Keratinocyte (primary cell): ENCODE measurements at regions not wholly inside any gene's neighbourhood (a gene's known extent, or its start where the extent isn't known, plus 50 kb on each side); places are given as distances from the start of the nearest gene placed in this dataset.

Source experiments
- DNase-seq: peaks from one replicate; pipeline ENCODE4 v3.0.0-alpha.2; 2011; ENCODE audit warnings: low read depth, missing footprints, low spot score
- FAIRE-seq: peaks from 2 replicates; lab custom pipeline; 2011; peaks lifted over from hg19 to GRCh38; lab: Jason Lieb, UNC
- H2AFZ ChIP-seq: 2 replicates; pipeline ENCODE4 v1.6.0; 2012; ENCODE audit warnings: low read length, control low read depth, inconsistent platforms; ENCODE audit not compliant: control insufficient read depth
- H3K27ac ChIP-seq: 2 replicates; pipeline ENCODE4 v1.5.1; 2011; ENCODE audit warnings: low read length; ENCODE audit not compliant: control insufficient read depth, insufficient read depth
- H3K27me3 ChIP-seq: 3 replicates; pipeline ENCODE4 v1.6.0; 2011; ENCODE audit warnings: low read length; ENCODE audit not compliant: control insufficient read depth, insufficient read depth; ENCODE audit errors: extremely low read depth
- H3K36me3 ChIP-seq, 2 experiments: 2 replicates in 1 of 2; 3 replicates in 1 of 2; pipeline ENCODE4 v1.5.1; 2011; ENCODE audit warnings: low read length in 2 of 2, mild to moderate bottlenecking in 1 of 2; ENCODE audit not compliant: control insufficient read depth in 2 of 2, insufficient read depth in 2 of 2; ENCODE audit errors: extremely low read depth in 1 of 2
- H3K4me1 ChIP-seq: 3 replicates; pipeline ENCODE4 v1.5.1; 2011; ENCODE audit warnings: low read length; ENCODE audit not compliant: control insufficient read depth, insufficient read depth; ENCODE audit errors: extremely low read depth
- H3K4me2 ChIP-seq: 3 replicates; pipeline ENCODE4 v1.6.0; 2011; ENCODE audit warnings: low read depth, low read length; ENCODE audit not compliant: control insufficient read depth, insufficient read depth; ENCODE audit errors: extremely low read depth
- H3K4me3 ChIP-seq, 3 experiments: fragments of 200-600 bp in 1 of 3; sonication (generic) in 1 of 3; 2 replicates in 2 of 3; 3 replicates in 1 of 3; pipeline ENCODE4 v1.5.1; 2011 to 2016; ENCODE audit warnings: low read length in 3 of 3, mild to moderate bottlenecking in 3 of 3, control low read depth in 2 of 3, inconsistent platforms in 1 of 3, low read depth in 1 of 3, mixed read lengths in 1 of 3, mixed run types in 1 of 3, moderate library complexity in 1 of 3; ENCODE audit not compliant: control insufficient read depth in 2 of 3, insufficient read depth in 2 of 3; ENCODE audit errors: extremely low read depth in 1 of 3
- H3K79me2 ChIP-seq: 2 replicates; pipeline ENCODE4 v1.6.0; 2012; ENCODE audit warnings: low read length; ENCODE audit not compliant: control insufficient read depth, insufficient read depth
- H3K9ac ChIP-seq: 3 replicates; pipeline ENCODE4 v1.6.0; 2011; ENCODE audit warnings: low read length; ENCODE audit not compliant: control insufficient read depth, insufficient read depth; ENCODE audit errors: extremely low read depth
- H3K9me1 ChIP-seq: 3 replicates; pipeline ENCODE4 v1.6.0; 2011; ENCODE audit warnings: low read length; ENCODE audit not compliant: control insufficient read depth, insufficient read depth; ENCODE audit errors: extremely low read depth
- H3K9me3 ChIP-seq: 2 replicates; pipeline ENCODE4 v1.5.1; 2012; ENCODE audit warnings: low read depth, low read length; ENCODE audit not compliant: control insufficient read depth
- H4K20me1 ChIP-seq: 3 replicates; pipeline ENCODE4 v1.6.0; 2011; ENCODE audit warnings: low read length; ENCODE audit not compliant: control insufficient read depth, insufficient read depth; ENCODE audit errors: extremely low read depth
- EZH2 ChIP-seq: IDR thresholded peaks from one replicate; pipeline ENCODE4 v1.6.1; 2012; ENCODE audit warnings: inconsistent platforms, mild to moderate bottlenecking, low read length, moderate library complexity
- dilution Hi-C: fragments of 300-500 bp; cut with MboI; formaldehyde crosslinking; loops from one replicate; pipeline ENCODE4 v1.7.0; 2020; ENCODE audit warnings: low sequenced_read_pairs; ENCODE audit not compliant: extremely low pct_ligation_motif_present
- TF ChIP-seq, protein P1 (sequence below), 3 experiments: IDR thresholded peaks in 1 of 3; conservative IDR thresholded peaks in 1 of 3; optimal IDR thresholded peaks in 1 of 3; 2 replicates in 2 of 3; 3 replicates in 1 of 3; pipeline versions ENCODE3 to v1.5.1; 2011; ENCODE audit warnings: low read length in 3 of 3, mild to moderate bottlenecking in 3 of 3, moderate library complexity in 2 of 3, control low read depth in 1 of 3, inconsistent platforms in 1 of 3; ENCODE audit not compliant: insufficient read depth in 2 of 3; ENCODE audit errors: extremely low read depth in 1 of 3

DNA sequence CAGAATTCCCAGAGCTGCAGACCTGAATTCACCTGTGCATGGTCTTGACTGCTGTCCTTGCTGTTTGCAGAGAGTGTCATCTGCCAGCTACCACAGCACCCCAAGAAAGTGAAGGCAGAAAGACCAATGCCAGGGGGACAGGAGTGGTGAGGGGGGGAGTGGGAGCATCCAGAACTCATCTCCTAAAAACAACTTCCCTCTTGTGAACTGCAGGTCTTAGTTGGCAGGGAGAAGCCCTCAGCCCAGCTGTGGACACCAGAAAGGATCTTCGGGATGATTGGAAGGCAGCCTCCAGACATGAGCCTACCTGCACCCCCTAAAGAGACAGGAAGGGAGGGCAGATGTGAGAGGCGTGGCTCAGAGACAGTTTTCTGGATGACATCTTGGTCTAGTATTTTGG lies 615.8 kb upstream of the MGMT start:
- no peak for FAIRE-seq
- dilution Hi-C loops: no loop called here
- no peak overlapping the region for H3K27ac ChIP-seq

DNA sequence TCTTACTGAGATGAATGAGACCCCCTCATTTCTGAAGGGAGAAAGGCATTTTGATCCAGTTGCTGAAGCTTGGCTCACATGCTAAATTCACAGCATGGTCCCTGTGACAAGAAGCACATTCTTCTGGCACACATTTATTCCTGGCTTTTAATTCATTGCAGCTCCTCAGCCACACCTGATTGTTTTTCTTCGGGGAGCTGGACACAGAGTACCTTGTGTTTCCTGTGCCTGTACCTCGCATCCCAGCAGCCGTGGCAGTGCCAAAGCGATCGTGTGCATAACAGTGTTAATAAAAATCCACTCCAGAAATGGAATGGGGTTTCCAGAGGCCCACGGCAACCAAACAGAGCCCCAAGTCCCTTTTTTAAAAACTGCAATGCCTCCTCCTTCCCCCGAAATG lies 615.3 kb upstream of the MGMT start:
- FAIRE-seq: no peak
- Histone ChIP-seq H3K9me1 (no peaks in the 10 kb centered on the region), H3K27ac (no peak overlapping the region), H4K20me1 (no peaks in the 10 kb centered on the region), H3K27me3 (no peaks in the 10 kb centered on the region), H3K4me2 (no peak overlapping the region), H3K4me3 (no peak overlapping the region), H3K9me3 (no peaks in the 10 kb centered on the region), H3K79me2 (no peaks in the 10 kb centered on the region), H3K4me1 (no peaks in the 10 kb centered on the region), H3K9ac (no peak overlapping the region), H2AFZ (no peak overlapping the region), H3K36me3 (no peaks in the 10 kb centered on the region)
- no peak for DNase-seq
- TF ChIP-seq EZH2: no peak
- TF ChIP-seq, protein P1, sequence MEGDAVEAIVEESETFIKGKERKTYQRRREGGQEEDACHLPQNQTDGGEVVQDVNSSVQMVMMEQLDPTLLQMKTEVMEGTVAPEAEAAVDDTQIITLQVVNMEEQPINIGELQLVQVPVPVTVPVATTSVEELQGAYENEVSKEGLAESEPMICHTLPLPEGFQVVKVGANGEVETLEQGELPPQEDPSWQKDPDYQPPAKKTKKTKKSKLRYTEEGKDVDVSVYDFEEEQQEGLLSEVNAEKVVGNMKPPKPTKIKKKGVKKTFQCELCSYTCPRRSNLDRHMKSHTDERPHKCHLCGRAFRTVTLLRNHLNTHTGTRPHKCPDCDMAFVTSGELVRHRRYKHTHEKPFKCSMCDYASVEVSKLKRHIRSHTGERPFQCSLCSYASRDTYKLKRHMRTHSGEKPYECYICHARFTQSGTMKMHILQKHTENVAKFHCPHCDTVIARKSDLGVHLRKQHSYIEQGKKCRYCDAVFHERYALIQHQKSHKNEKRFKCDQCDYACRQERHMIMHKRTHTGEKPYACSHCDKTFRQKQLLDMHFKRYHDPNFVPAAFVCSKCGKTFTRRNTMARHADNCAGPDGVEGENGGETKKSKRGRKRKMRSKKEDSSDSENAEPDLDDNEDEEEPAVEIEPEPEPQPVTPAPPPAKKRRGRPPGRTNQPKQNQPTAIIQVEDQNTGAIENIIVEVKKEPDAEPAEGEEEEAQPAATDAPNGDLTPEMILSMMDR (optimal IDR thresholded peaks at IDR 0.05 in 1 of 3, IDR thresholded peaks at IDR 0.05 in 1 of 3, conservative IDR thresholded peaks at IDR 0.05 in 1 of 3; ENCODE audit: extremely low read depth in 1 of 3, insufficient read depth in 2 of 3, low read length in 3 of 3): no peak
- dilution Hi-C loops: no loop called here

More for the DNA sequence above, 615.8 kb upstream of the MGMT start:
- no peaks in the 10 kb centered on the region for H3K9me1 ChIP-seq
- H3K79me2 ChIP-seq: no peaks in the 10 kb centered on the region
- H3K27me3 ChIP-seq: no peaks in the 10 kb centered on the region
- no peak overlapping the region for H3K4me3 ChIP-seq
- H3K9me3 ChIP-seq: no peaks in the 10 kb centered on the region
- no peak overlapping the region for H2AFZ ChIP-seq
- no peaks in the 10 kb centered on the region for H4K20me1 ChIP-seq
- no peaks in the 10 kb centered on the region for H3K36me3 ChIP-seq
- H3K4me2 ChIP-seq: no peak overlapping the region
- TF ChIP-seq EZH2: no peak
- TF ChIP-seq, protein P1 (optimal IDR thresholded peaks at IDR 0.05 in 1 of 3, IDR thresholded peaks at IDR 0.05 in 1 of 3, conservative IDR thresholded peaks at IDR 0.05 in 1 of 3; ENCODE audit: extremely low read depth in 1 of 3, insufficient read depth in 2 of 3, low read length in 3 of 3): no peak
- H3K9ac ChIP-seq: no peak overlapping the region
- no peaks in the 10 kb centered on the region for H3K4me1 ChIP-seq
- no peak for DNase-seq
